Fibroblast of skin of left biceps (primary cell): ENCODE measurements at regions not wholly inside any gene's neighbourhood (a gene's known extent, or its start where the extent isn't known, plus 50 kb on each side); places are given as distances from the start of the nearest gene placed in this dataset.
"Not testable (repeated sequence)": the region's sequence is repeated elsewhere in the genome, so short reads cannot be mapped to it uniquely, and the experiment has no call there.

Source experiments
- DNase-seq, 2 experiments: peaks; one replicate each; pipeline ENCODE4 v3.0.0-alpha.2; 2013; ENCODE audit warnings: low read depth in 2 of 2

GRCh38 chr13:80685942-80686341 lies 345.0 kb upstream of the SPRY2 start:
- no peak for DNase-seq

- DNase-seq, result no peak
These were observed 343.5 kb upstream of the SPRY2 start for GRCh38 chr13:80684217-80684991.

GRCh38 chr13:80680786-80681366 lies 339.9 kb upstream of the SPRY2 start:
- no peak for DNase-seq

- DNase-seq, result no peak
These were observed 338.5 kb upstream of the SPRY2 start for GRCh38 chr13:80679423-80679822.

- DNase-seq, result no peak
These were observed 336.3 kb upstream of the SPRY2 start for GRCh38 chr13:80677227-80677626.

- not testable (repeated sequence) for DNase-seq
These were observed 334.5 kb upstream of the SPRY2 start for GRCh38 chr13:80675442-80675841.

- no peak for DNase-seq
These were observed 330.8 kb upstream of the SPRY2 start for GRCh38 chr13:80671773-80672172.

- no peak for DNase-seq
These were observed 328.2 kb upstream of the SPRY2 start for GRCh38 chr13:80669112-80669511.

GRCh38 chr13:80668452-80668851 lies 327.5 kb upstream of the SPRY2 start:
- no peak for DNase-seq

- DNase-seq, result peak; percentile 47 to 62
These were observed 326.0 kb upstream of the SPRY2 start for GRCh38 chr13:80666782-80667552.

- no peak for DNase-seq
These were observed 324.9 kb upstream of the SPRY2 start for GRCh38 chr13:80665792-80666333.

- DNase-seq, result no peak
These were observed 324.0 kb upstream of the SPRY2 start for GRCh38 chr13:80664950-80665349.

GRCh38 chr13:80663788-80664187 lies 322.9 kb upstream of the SPRY2 start:
- DNase-seq, result no peak

GRCh38 chr13:80658705-80659104 lies 317.8 kb upstream of the SPRY2 start:
- DNase-seq, result no peak

- no peak for DNase-seq
These were observed 315.6 kb upstream of the SPRY2 start for GRCh38 chr13:80656512-80656904.

GRCh38 chr13:80655778-80656511 lies 315.0 kb upstream of the SPRY2 start:
- no peak for DNase-seq

GRCh38 chr13:80654638-80655249 lies 313.8 kb upstream of the SPRY2 start:
- no peak for DNase-seq

GRCh38 chr13:80649274-80649673 lies 308.3 kb upstream of the SPRY2 start:
- DNase-seq, result no peak

GRCh38 chr13:80642641-80643040 lies 301.7 kb upstream of the SPRY2 start:
- DNase-seq, result no peak

GRCh38 chr13:80633251-80633650 lies 292.3 kb upstream of the SPRY2 start:
- no peak for DNase-seq

- peak; percentile 11 to 21 for DNase-seq
These were observed 289.8 kb upstream of the SPRY2 start for GRCh38 chr13:80630685-80631121.
